ENCODE measurements at regions not wholly inside any gene's neighbourhood (a gene's known extent, or its start where the extent isn't known, plus 50 kb on each side); places are given as distances from the start of the nearest gene placed in this dataset.
"Not testable (repeated sequence)": the region's sequence is repeated elsewhere in the genome, so short reads cannot be mapped to it uniquely, and the experiment has no call there.

DNA sequence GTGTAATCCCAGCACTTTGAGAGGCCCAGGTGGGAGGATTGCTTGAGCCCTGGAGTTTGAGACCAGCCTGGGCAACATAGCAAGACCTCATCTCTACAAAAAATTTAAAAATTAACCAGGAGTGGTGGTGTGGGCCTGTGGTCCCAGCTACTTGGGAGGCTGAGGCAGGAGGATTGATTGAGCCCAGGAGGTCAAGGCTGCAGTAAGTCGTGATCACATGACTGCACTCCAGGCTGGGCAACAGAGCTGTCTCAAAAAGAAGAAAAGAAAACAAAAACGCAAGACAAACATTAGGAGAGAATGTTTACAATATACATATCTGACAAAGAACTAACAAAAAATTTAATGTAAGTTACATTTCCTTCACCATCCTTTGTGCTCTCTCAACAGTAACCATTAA lies 150.2 kb downstream of the SKIDA1 start:
- TF ChIP-seq POLR2A (IDR thresholded peaks at IDR 0.05) = not testable (repeated sequence)
- TF ChIP-seq, protein P1, sequence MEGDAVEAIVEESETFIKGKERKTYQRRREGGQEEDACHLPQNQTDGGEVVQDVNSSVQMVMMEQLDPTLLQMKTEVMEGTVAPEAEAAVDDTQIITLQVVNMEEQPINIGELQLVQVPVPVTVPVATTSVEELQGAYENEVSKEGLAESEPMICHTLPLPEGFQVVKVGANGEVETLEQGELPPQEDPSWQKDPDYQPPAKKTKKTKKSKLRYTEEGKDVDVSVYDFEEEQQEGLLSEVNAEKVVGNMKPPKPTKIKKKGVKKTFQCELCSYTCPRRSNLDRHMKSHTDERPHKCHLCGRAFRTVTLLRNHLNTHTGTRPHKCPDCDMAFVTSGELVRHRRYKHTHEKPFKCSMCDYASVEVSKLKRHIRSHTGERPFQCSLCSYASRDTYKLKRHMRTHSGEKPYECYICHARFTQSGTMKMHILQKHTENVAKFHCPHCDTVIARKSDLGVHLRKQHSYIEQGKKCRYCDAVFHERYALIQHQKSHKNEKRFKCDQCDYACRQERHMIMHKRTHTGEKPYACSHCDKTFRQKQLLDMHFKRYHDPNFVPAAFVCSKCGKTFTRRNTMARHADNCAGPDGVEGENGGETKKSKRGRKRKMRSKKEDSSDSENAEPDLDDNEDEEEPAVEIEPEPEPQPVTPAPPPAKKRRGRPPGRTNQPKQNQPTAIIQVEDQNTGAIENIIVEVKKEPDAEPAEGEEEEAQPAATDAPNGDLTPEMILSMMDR (IDR thresholded peaks at IDR 0.05) = not testable (repeated sequence)
